OCI-LY1 (cell line): ENCODE measurements at regions not wholly inside any gene's neighbourhood (a gene's known extent, or its start where the extent isn't known, plus 50 kb on each side); places are given as distances from the start of the nearest gene placed in this dataset.

ENCODE experiments used
- CTCF ChIP-seq: fragments of 200-600 bp; sonication (generic), shearing (Covaris generic); IDR thresholded peaks from 2 replicates; pipeline ENCODE4 v1.5.1; 2017; ENCODE audit warnings: mild to moderate bottlenecking, antibody characterized with exemption, low read length, moderate library complexity, mixed read lengths
- EZH2 ChIP-seq: fragments of 200-600 bp; sonication (generic), shearing (Covaris generic); IDR thresholded peaks from 2 replicates; pipeline ENCODE4 v1.8.0; 2017; ENCODE audit warnings: borderline replicate concordance, mixed run types, mild to moderate bottlenecking, antibody characterized with exemption, low read length, moderate library complexity, mixed read lengths

GRCh38 chr17:22202702-22203101 is 510.4 kb downstream of the KCNJ18 start:
- TF ChIP-seq CTCF = no peak
- no peak for TF ChIP-seq EZH2
